ENCODE measurements at regions not wholly inside any gene's neighbourhood (a gene's known extent, or its start where the extent isn't known, plus 50 kb on each side); places are given as distances from the start of the nearest gene placed in this dataset.
"Not testable (repeated sequence)": the region's sequence is repeated elsewhere in the genome, so short reads cannot be mapped to it uniquely, and the experiment has no call there.

- TF ChIP-seq CTCF (IDR thresholded peaks at IDR 0.05 in 8 of 11, conservative IDR thresholded peaks at IDR 0.05 in 3 of 11) (no peak), POLR2AphosphoS5 (IDR thresholded peaks at IDR 0.05) (no peak), POLR2A (IDR thresholded peaks at IDR 0.05) (no peak)
- intact Hi-C loops (cut with DNase I; ENCODE audit: low total_unique reads), result no loop called here
- Histone ChIP-seq H3K9me3 (no peaks in the 10 kb centered on the region), H3K27ac (peak overlapping the region in 7 of 8 donors; percentile 29 to 85 (median 75)), H3K4me1 (peaks cover 0 to 65% (median 18%) of the 10 kb centered on the region in 6 donors), H3K4me3 (no peak overlapping the region), H3K36me3 (no peaks in the 10 kb centered on the region), H3K27me3 (replicated peaks in 1 of 7) (no peaks in the 10 kb centered on the region)
- DNase-seq, result no peak
- WGBS, 5 donors, result 88 to 94% (median 93%) methylated on average over 9 of the region's 9 CpGs
These were observed 75.8 kb downstream of the SOWAHC start for GRCh38 chr2:109689973-109690372.

- Histone ChIP-seq H3K4me3 (no peak overlapping the region), H3K9me3 (no peaks in the 10 kb centered on the region), H3K27ac (peak overlapping the region in 7 of 8 donors; percentile 29 to 85 (median 75)), H3K27me3 (replicated peaks in 1 of 7) (no peaks in the 10 kb centered on the region), H3K4me1 (peaks cover 0 to 61% (median 18%) of the 10 kb centered on the region in 6 donors), H3K36me3 (no peaks in the 10 kb centered on the region)
- no peak for TF ChIP-seq POLR2AphosphoS5 (IDR thresholded peaks at IDR 0.05)
- no peak for TF ChIP-seq POLR2A (IDR thresholded peaks at IDR 0.05)
- TF ChIP-seq CTCF (IDR thresholded peaks at IDR 0.05 in 8 of 11, conservative IDR thresholded peaks at IDR 0.05 in 3 of 11), result no peak
- intact Hi-C loops (cut with DNase I; ENCODE audit: low total_unique reads), result no loop called here
- WGBS, 5 donors, result 63 to 80% (median 68%) methylated on average over 6 of the region's 6 CpGs
- no peak for DNase-seq
These were observed 76.3 kb downstream of the SOWAHC start for GRCh38 chr2:109690457-109690821.

GRCh38 chr2:109690822-109691541, 76.8 kb downstream of the SOWAHC start:
- TF ChIP-seq POLR2AphosphoS5 (IDR thresholded peaks at IDR 0.05) (no peak), CTCF (IDR thresholded peaks at IDR 0.05 in 8 of 11, conservative IDR thresholded peaks at IDR 0.05 in 3 of 11) (no peak), POLR2A (IDR thresholded peaks at IDR 0.05) (no peak)
- intact Hi-C loops (cut with DNase I; ENCODE audit: low total_unique reads), result no loop called here
- Histone ChIP-seq H3K4me3 (no peak overlapping the region), H3K36me3 (no peaks in the 10 kb centered on the region), H3K27me3 (replicated peaks in 1 of 7) (no peaks in the 10 kb centered on the region), H3K9me3 (no peaks in the 10 kb centered on the region), H3K4me1 (peaks cover 0 to 55% (median 16%) of the 10 kb centered on the region in 6 donors), H3K27ac (peak overlapping the region in 7 of 8 donors; percentile 29 to 85 (median 75))
- no peak for DNase-seq
- 45 to 84% (median 62%) methylated on average over 7 of the region's 7 CpGs for WGBS, 5 donors

GRCh38 chr2:109692013-109692743, 78.0 kb downstream of the SOWAHC start:
- no peak for DNase-seq
- no peaks in the 10 kb centered on the region for H3K36me3 ChIP-seq
- H3K27me3 ChIP-seq (replicated peaks in 1 of 7), result no peaks in the 10 kb centered on the region
- H3K4me1 ChIP-seq, result peaks cover 0 to 48% (median 16%) of the 10 kb centered on the region in 6 donors
- H3K27ac ChIP-seq, result peak overlapping the region in 7 of 8 donors; percentile 43 to 85 (median 75)
- H3K9me3 ChIP-seq, result no peaks in the 10 kb centered on the region
- no peak overlapping the region for H3K4me3 ChIP-seq
- intact Hi-C loops (cut with DNase I; ENCODE audit: low total_unique reads), result no loop called here
- TF ChIP-seq CTCF (IDR thresholded peaks at IDR 0.05 in 8 of 11, conservative IDR thresholded peaks at IDR 0.05 in 3 of 11) (no peak), POLR2AphosphoS5 (IDR thresholded peaks at IDR 0.05) (peak in 2 of 3 donors; percentile 41 to 54), POLR2A (IDR thresholded peaks at IDR 0.05) (no peak)
- WGBS, 5 donors, result 57 to 65% (median 61%) methylated on average over 15 of the region's 15 CpGs

GRCh38 chr2:109692831-109693230, 78.7 kb downstream of the SOWAHC start:
- H3K4me1 ChIP-seq, result peaks cover 0 to 48% (median 16%) of the 10 kb centered on the region in 6 donors
- WGBS, 5 donors, result 75 to 82% (median 77%) methylated on average over 9 of the region's 9 CpGs

GRCh38 chr2:109693292-109693691, 79.1 kb downstream of the SOWAHC start:
- DNase-seq; H3K4me3 ChIP-seq; H3K27me3 ChIP-seq (replicated peaks in 1 of 7); H3K9me3 ChIP-seq; H3K36me3 ChIP-seq; intact Hi-C loops (cut with DNase I; ENCODE audit: low total_unique reads): not testable (repeated sequence)
- H3K4me1 ChIP-seq, result peaks cover 0 to 48% (median 16%) of the 10 kb centered on the region in 6 donors
- 71 to 79% (median 74%) methylated on average over 8 of the region's 8 CpGs for WGBS, 5 donors
- H3K27ac ChIP-seq, result peak overlapping the region in 3 of 8 donors; percentile 68 to 85 (median 78)

More at GRCh38 chr2:109692831-109693230, 78.7 kb downstream of the SOWAHC start:
- H3K27ac ChIP-seq, result peak overlapping the region in 6 of 8 donors; percentile 43 to 85 (median 76)
- H3K36me3 ChIP-seq; H3K27me3 ChIP-seq (replicated peaks in 1 of 7); intact Hi-C loops (cut with DNase I; ENCODE audit: low total_unique reads); DNase-seq; H3K9me3 ChIP-seq; H3K4me3 ChIP-seq: not testable (repeated sequence)
